ENCODE measurements at regions not wholly inside any gene's neighbourhood (a gene's known extent, or its start where the extent isn't known, plus 50 kb on each side); places are given as distances from the start of the nearest gene placed in this dataset.
A peak's percentile ranks its signal among the peaks of the same experiment; 100 is the strongest.
"Not testable (repeated sequence)": the region's sequence is repeated elsewhere in the genome, so short reads cannot be mapped to it uniquely, and the experiment has no call there.

- no peak for DNase-seq (ENCODE audit: low spot score)
Measured at GRCh38 chr18:75857558-75857957, 430.1 kb upstream of the SMIM21 start.

- no peak for DNase-seq (ENCODE audit: low spot score)
Measured at GRCh38 chr18:75854808-75855207, 427.3 kb upstream of the SMIM21 start.

GRCh38 chr18:75854174-75854573 lies 426.7 kb upstream of the SMIM21 start:
- no peak for DNase-seq (ENCODE audit: low spot score)

GRCh38 chr18:75846321-75846720 lies 418.8 kb upstream of the SMIM21 start:
- no peak for DNase-seq (ENCODE audit: low spot score)

GRCh38 chr18:75845413-75845812 lies 417.9 kb upstream of the SMIM21 start:
- DNase-seq (ENCODE audit: low spot score) = no peak

- DNase-seq (ENCODE audit: low spot score) = no peak
Measured at GRCh38 chr18:75844146-75844545, 416.6 kb upstream of the SMIM21 start.

GRCh38 chr18:75840131-75840530 lies 412.6 kb upstream of the SMIM21 start:
- no peak for DNase-seq (ENCODE audit: low spot score)

- not testable (repeated sequence) for DNase-seq (ENCODE audit: low spot score)
Measured at GRCh38 chr18:75839686-75840085, 412.2 kb upstream of the SMIM21 start.

GRCh38 chr18:75839041-75839440 lies 411.5 kb upstream of the SMIM21 start:
- no peak for DNase-seq (ENCODE audit: low spot score)

GRCh38 chr18:75837316-75837715 lies 409.8 kb upstream of the SMIM21 start:
- no peak for DNase-seq (ENCODE audit: low spot score)

- no peak for DNase-seq (ENCODE audit: low spot score)
Measured at GRCh38 chr18:75836516-75836915, 409.0 kb upstream of the SMIM21 start.

- no peak for DNase-seq (ENCODE audit: low spot score)
Measured at GRCh38 chr18:75831960-75832359, 404.5 kb upstream of the SMIM21 start.

- DNase-seq (ENCODE audit: low spot score) = no peak
Measured at GRCh38 chr18:75830828-75831227, 403.3 kb upstream of the SMIM21 start.

- DNase-seq (ENCODE audit: low spot score) = no peak
Measured at GRCh38 chr18:75829091-75829490, 401.6 kb upstream of the SMIM21 start.

- no peak for DNase-seq (ENCODE audit: low spot score)
Measured at GRCh38 chr18:75828379-75828778, 400.9 kb upstream of the SMIM21 start.

GRCh38 chr18:75827751-75828287 lies 400.3 kb upstream of the SMIM21 start:
- no peak for DNase-seq (ENCODE audit: low spot score)

- no peak for DNase-seq (ENCODE audit: low spot score)
Measured at GRCh38 chr18:75824661-75825060, 397.2 kb upstream of the SMIM21 start.

GRCh38 chr18:75823471-75823870 lies 396.0 kb upstream of the SMIM21 start:
- no peak for DNase-seq (ENCODE audit: low spot score)

- DNase-seq (ENCODE audit: low spot score) = no peak
Measured at GRCh38 chr18:75818383-75818782, 390.9 kb upstream of the SMIM21 start.

GRCh38 chr18:75815767-75816166 lies 388.3 kb upstream of the SMIM21 start:
- DNase-seq (ENCODE audit: low spot score) = no peak

- no peak for DNase-seq (ENCODE audit: low spot score)
Measured at GRCh38 chr18:75812761-75813160, 385.3 kb upstream of the SMIM21 start.

- DNase-seq (ENCODE audit: low spot score) = peak; percentile 18
Measured at GRCh38 chr18:75810961-75811551, 383.6 kb upstream of the SMIM21 start.

GRCh38 chr18:75810516-75810915 lies 383.0 kb upstream of the SMIM21 start:
- no peak for DNase-seq (ENCODE audit: low spot score)

GRCh38 chr18:75809926-75810255 lies 382.4 kb upstream of the SMIM21 start:
- DNase-seq (ENCODE audit: low spot score) = no peak

Measured in H4 (cell line).